Thoracic aorta (tissue), 2 donors: ENCODE measurements at regions not wholly inside any gene's neighbourhood (a gene's known extent, or its start where the extent isn't known, plus 50 kb on each side); places are given as distances from the start of the nearest gene placed in this dataset.
A peak's percentile ranks its signal among the peaks of the same experiment; 100 is the strongest.

ENCODE experiments used
- ATAC-seq: fragments of 150-250 bp; one replicate; pipeline ENCODE4 v1.8.0; 2017; ENCODE audit warnings: low read depth; ENCODE audit not compliant: insufficient number of reproducible peaks, low FRiP score
- DNase-seq: peaks from one replicate; pipeline ENCODE4 v3.0.0-alpha.2; 2020; ENCODE audit warnings: low spot score
- H3K27ac ChIP-seq, 2 donors: fragments of 200-600 bp; sonication (generic); 1 replicate in 1 of 2; 2 replicates in 1 of 2; pipeline ENCODE4 v1.5.1; 2016; ENCODE audit warnings: mild to moderate bottlenecking in 2 of 2, moderate library complexity in 2 of 2
- H3K27me3 ChIP-seq: fragments of 200-600 bp; sonication (generic); replicated peaks from 2 replicates; pipeline ENCODE4 v1.6.0; 2016; ENCODE audit warnings: mild to moderate bottlenecking; ENCODE audit not compliant: insufficient read depth
- H3K36me3 ChIP-seq: fragments of 200-600 bp; sonication (generic); one replicate; pipeline ENCODE4 v1.5.1; 2016
- H3K4me1 ChIP-seq, 2 donors: fragments of 200-600 bp; sonication (generic); 1 replicate in 1 of 2; 2 replicates in 1 of 2; pipeline versions ENCODE4 v1.5.1 to v1.6.0; 2016; ENCODE audit warnings: low read depth in 2 of 2, mild to moderate bottlenecking in 1 of 2; ENCODE audit not compliant: control insufficient read depth in 1 of 2
- H3K4me3 ChIP-seq: fragments of 200-600 bp; sonication (generic); 2 replicates; pipeline ENCODE4 v1.5.1; 2016; ENCODE audit warnings: mild to moderate bottlenecking
- H3K9me3 ChIP-seq: fragments of 200-600 bp; sonication (generic); 2 replicates; pipeline ENCODE4 v1.5.1; 2016
- CTCF ChIP-seq: fragments of 200-600 bp; sonication (generic); IDR thresholded peaks from one replicate; pipeline ENCODE4 v1.5.1; 2019; ENCODE audit warnings: antibody characterized with exemption

GRCh38 chr11:69945157-69945556 lies 125.9 kb upstream of the FGF3 start:
- Histone ChIP-seq H3K4me1 (peaks cover 17 to 33% of the 10 kb centered on the region in 2 donors), H3K9me3 (no peaks in the 10 kb centered on the region), H3K27me3 (no peaks in the 10 kb centered on the region), H3K27ac (no peak overlapping the region), H3K4me3 (no peak overlapping the region), H3K36me3 (no peaks in the 10 kb centered on the region)
- ATAC-seq = no peak
- DNase-seq = no peak
- no peak for TF ChIP-seq CTCF

- TF ChIP-seq CTCF = no peak
- no peak overlapping the region for H3K4me3 ChIP-seq
- DNase-seq = no peak
- H3K27me3 ChIP-seq = no peaks in the 10 kb centered on the region
- H3K4me1 ChIP-seq = peaks cover 14 to 35% of the 10 kb centered on the region in 2 donors
- ATAC-seq = no peak
- no peaks in the 10 kb centered on the region for H3K36me3 ChIP-seq
- H3K27ac ChIP-seq = peak overlapping the region in 1 of 2 donors; percentile 55
- no peaks in the 10 kb centered on the region for H3K9me3 ChIP-seq
Measured at GRCh38 chr11:69947059-69947792, 128.0 kb upstream of the FGF3 start.

- H3K4me3 ChIP-seq = no peak overlapping the region
- TF ChIP-seq CTCF = no peak
- DNase-seq = no peak
- H3K9me3 ChIP-seq = no peaks in the 10 kb centered on the region
- H3K27me3 ChIP-seq = no peaks in the 10 kb centered on the region
- no peaks in the 10 kb centered on the region for H3K36me3 ChIP-seq
- peaks cover 14 to 35% of the 10 kb centered on the region in 2 donors for H3K4me1 ChIP-seq
- peak overlapping the region; percentile 55 to 72 for H3K27ac ChIP-seq
- no peak for ATAC-seq
Measured at GRCh38 chr11:69947793-69948255, 128.6 kb upstream of the FGF3 start.

GRCh38 chr11:69948256-69949141 lies 129.3 kb upstream of the FGF3 start:
- DNase-seq (peak; percentile 40), ATAC-seq (peak; percentile 19)
- Histone ChIP-seq H3K4me3 (no peak overlapping the region), H3K27ac (peak overlapping the region; percentile 55 to 72), H3K27me3 (no peaks in the 10 kb centered on the region), H3K36me3 (no peaks in the 10 kb centered on the region), H3K4me1 (peaks cover 14 to 35% of the 10 kb centered on the region in 2 donors), H3K9me3 (no peaks in the 10 kb centered on the region)
- no peak for TF ChIP-seq CTCF

GRCh38 chr11:69949327-69949726 lies 128.8 kb upstream of the ANO1 start:
- Histone ChIP-seq H3K27me3 (no peaks in the 10 kb centered on the region), H3K4me1 (peaks cover 14 to 35% of the 10 kb centered on the region in 2 donors), H3K36me3 (no peaks in the 10 kb centered on the region), H3K4me3 (no peak overlapping the region), H3K27ac (peak overlapping the region; percentile 55 to 72), H3K9me3 (no peaks in the 10 kb centered on the region)
- no peak for TF ChIP-seq CTCF
- peak; percentile 51 for DNase-seq
- peak; percentile 42 for ATAC-seq
